ENCODE measurements at regions not wholly inside any gene's neighbourhood (a gene's known extent, or its start where the extent isn't known, plus 50 kb on each side); places are given as distances from the start of the nearest gene placed in this dataset.

- no peak for TF ChIP-seq POLR2A (IDR thresholded peaks at IDR 0.05)
- TF ChIP-seq CTCF (IDR thresholded peaks at IDR 0.05) = no peak
- no peak for TF ChIP-seq EP300 (IDR thresholded peaks at IDR 0.05)
- no peak for TF ChIP-seq POLR2AphosphoS5 (IDR thresholded peaks at IDR 0.05)
Observed at GRCh38 chr3:64459711-64460110, 228.1 kb downstream of the ADAMTS9 start.

Data from upper lobe of left lung (tissue), 4 donors.